RWPE2 (cell line): ENCODE measurements at regions not wholly inside any gene's neighbourhood (a gene's known extent, or its start where the extent isn't known, plus 50 kb on each side); places are given as distances from the start of the nearest gene placed in this dataset.

ENCODE experiments used
- ATAC-seq: fragments of 200-7000 bp; cut with Tn5 transposase; 3 replicates; pipeline ENCODE4 v1.9.1; 2021; ENCODE audit warnings: low read depth
- DNase-seq: peaks from one replicate; pipeline ENCODE4 v3.0.0-alpha.2; 2020; ENCODE audit warnings: low spot score
- H3K27ac ChIP-seq: fragments of 450-650 bp; 2 replicates; pipeline ENCODE4 v1.5.1; 2017; ENCODE audit warnings: mild to moderate bottlenecking; ENCODE audit not compliant: poor library complexity, severe bottlenecking
- H3K27me3 ChIP-seq: fragments of 250-450 bp; sonication (Bioruptor Pico); 2 replicates; pipeline ENCODE4 v1.5.1; 2021; ENCODE audit warnings: mild to moderate bottlenecking, moderate library complexity; ENCODE audit not compliant: insufficient read depth, poor library complexity, severe bottlenecking
- H3K36me3 ChIP-seq: fragments of 250-450 bp; sonication (Bioruptor Pico); 2 replicates; pipeline ENCODE4 v1.5.1; 2020; ENCODE audit warnings: low read depth, mild to moderate bottlenecking, moderate library complexity
- H3K4me1 ChIP-seq: fragments of 250-450 bp; sonication (Bioruptor Pico); 2 replicates; pipeline ENCODE4 v1.5.1; 2021; ENCODE audit warnings: mild to moderate bottlenecking, moderate library complexity; ENCODE audit not compliant: insufficient read depth, poor library complexity, severe bottlenecking
- H3K4me3 ChIP-seq: fragments of 250-450 bp; sonication (Bioruptor Pico); 2 replicates; pipeline ENCODE4 v1.5.1; 2021; ENCODE audit warnings: mild to moderate bottlenecking, moderate library complexity; ENCODE audit not compliant: severe bottlenecking
- H3K9me3 ChIP-seq: fragments of 250-450 bp; sonication (Bioruptor Pico); 2 replicates; pipeline ENCODE4 v1.5.1; 2021; ENCODE audit warnings: mild to moderate bottlenecking, moderate library complexity; ENCODE audit not compliant: severe bottlenecking
- CTCF ChIP-seq: fragments of 450-650 bp; IDR thresholded peaks from one replicate; pipeline ENCODE4 v1.5.1; 2017; ENCODE audit warnings: mild to moderate bottlenecking, moderate library complexity; ENCODE audit not compliant: poor library complexity, severe bottlenecking

DNA sequence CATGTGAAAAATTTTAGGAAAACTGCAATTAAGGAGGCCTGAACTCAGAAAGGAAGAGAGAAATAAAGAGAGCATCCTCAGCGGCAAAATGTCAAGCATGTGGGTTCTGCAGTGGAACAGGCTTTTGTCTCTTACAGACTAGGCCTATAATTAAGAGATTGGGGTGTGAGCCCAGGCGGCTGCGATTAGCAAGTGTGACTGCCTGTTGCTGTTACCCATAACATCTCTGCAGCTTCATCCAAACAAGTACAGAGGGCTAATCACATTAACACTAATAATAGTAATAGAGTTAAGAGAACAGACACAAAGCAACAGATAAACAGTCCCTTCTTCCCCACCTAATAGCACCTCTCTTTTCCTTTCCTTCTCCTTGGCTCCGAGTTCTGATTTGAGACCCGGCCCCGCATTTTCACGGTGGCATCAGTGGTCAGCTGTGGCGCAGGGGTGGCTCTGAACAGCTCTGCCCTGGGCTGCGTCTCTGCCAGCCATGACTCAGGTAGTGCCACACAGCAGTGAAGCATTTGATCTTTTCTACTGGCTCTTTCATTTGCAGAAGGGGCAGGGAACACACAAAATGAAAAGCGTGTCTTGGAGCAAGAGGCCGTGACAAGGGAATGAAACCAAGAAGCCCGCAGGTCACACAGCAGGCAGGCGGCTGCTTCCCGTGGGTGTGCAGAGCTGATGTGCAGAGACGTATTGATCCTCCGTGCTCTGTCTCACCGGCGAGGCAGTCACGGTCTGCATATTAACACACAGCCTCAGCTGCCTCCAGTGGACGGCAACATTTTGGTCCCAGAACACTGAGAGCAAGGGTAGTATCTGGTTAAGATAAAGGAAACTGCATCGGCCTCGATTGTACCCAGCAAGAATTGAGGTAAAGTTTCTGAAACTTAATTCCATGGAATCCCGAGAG lies 103.1 kb downstream of the KLF6 start:
- TF ChIP-seq CTCF = no peak
- no peak overlapping the region for H3K27ac ChIP-seq
- ATAC-seq = no peak

GRCh38 chr10:3679950-3680629 lies 104.9 kb downstream of the KLF6 start:
- no peak for DNase-seq
- no peak overlapping the region for H3K27ac ChIP-seq
- no peak for TF ChIP-seq CTCF
- H3K27me3 ChIP-seq = no peaks in the 10 kb centered on the region
- no peak overlapping the region for H3K4me3 ChIP-seq
- no peaks in the 10 kb centered on the region for H3K4me1 ChIP-seq
- no peaks in the 10 kb centered on the region for H3K9me3 ChIP-seq
- no peak for ATAC-seq
- H3K36me3 ChIP-seq = no peaks in the 10 kb centered on the region

More for the DNA sequence above, 103.1 kb downstream of the KLF6 start:
- H3K9me3 ChIP-seq = no peaks in the 10 kb centered on the region
- H3K27me3 ChIP-seq = no peaks in the 10 kb centered on the region
- no peaks in the 10 kb centered on the region for H3K4me1 ChIP-seq
- H3K36me3 ChIP-seq = no peaks in the 10 kb centered on the region
- H3K4me3 ChIP-seq = no peak overlapping the region
- DNase-seq = no peak

- DNase-seq (no peak), ATAC-seq (no peak)
- H3K27ac ChIP-seq = no peak overlapping the region
- H3K36me3 ChIP-seq = no peaks in the 10 kb centered on the region
- no peaks in the 10 kb centered on the region for H3K27me3 ChIP-seq
- no peaks in the 10 kb centered on the region for H3K9me3 ChIP-seq
- H3K4me1 ChIP-seq = no peaks in the 10 kb centered on the region
- no peak for TF ChIP-seq CTCF
- H3K4me3 ChIP-seq = no peak overlapping the region
These were observed 106.3 kb downstream of the KLF6 start for GRCh38 chr10:3678629-3679227.

GRCh38 chr10:3676564-3676963 lies 108.4 kb downstream of the KLF6 start:
- Histone ChIP-seq H3K9me3 (no peaks in the 10 kb centered on the region), H3K27ac (no peak overlapping the region), H3K36me3 (no peaks in the 10 kb centered on the region), H3K27me3 (no peaks in the 10 kb centered on the region), H3K4me3 (no peak overlapping the region), H3K4me1 (no peaks in the 10 kb centered on the region)
- DNase-seq (no peak), ATAC-seq (no peak)
- TF ChIP-seq CTCF = no peak
